GM12864 (cell line): ENCODE measurements at regions not wholly inside any gene's neighbourhood (a gene's known extent, or its start where the extent isn't known, plus 50 kb on each side); places are given as distances from the start of the nearest gene placed in this dataset.

Experiments used
- DNase-seq: peaks from one replicate; pipeline ENCODE4 v3.0.0-alpha.2; 2011; ENCODE audit warnings: low read depth
- H3K4me3 ChIP-seq: 2 replicates; pipeline ENCODE4 v1.5.1; 2011; ENCODE audit warnings: mild to moderate bottlenecking, low read depth, low read length, control low read depth
- TF ChIP-seq, protein P1 (sequence below): IDR thresholded peaks from 2 replicates; pipeline ENCODE4 v1.5.1; 2011; ENCODE audit warnings: low read depth, mild to moderate bottlenecking, moderate library complexity, low read length, control low read depth, inconsistent platforms; ENCODE audit errors: missing control alignments

DNA sequence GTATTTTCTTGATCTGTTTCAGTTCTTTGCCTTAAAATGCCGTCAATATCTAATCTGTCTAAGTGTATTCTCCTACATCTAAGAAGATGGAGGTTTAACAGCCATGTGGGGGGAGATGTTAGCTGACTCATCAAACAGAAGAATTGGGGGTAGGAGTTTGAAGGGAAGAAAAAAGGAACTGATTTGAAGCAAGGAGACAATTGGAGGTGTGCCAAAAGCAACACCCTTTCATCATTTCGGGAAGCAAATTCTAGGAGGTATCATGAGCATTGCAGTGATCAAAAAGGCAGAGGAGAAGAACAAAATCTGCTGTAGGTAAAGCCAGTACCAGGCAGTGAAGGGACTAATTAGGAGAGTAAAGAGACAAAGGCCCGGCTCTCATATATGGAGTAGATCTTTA, 337.3 kb upstream of the TBC1D5 start:
- DNase-seq = no peak
- TF ChIP-seq, protein P1, sequence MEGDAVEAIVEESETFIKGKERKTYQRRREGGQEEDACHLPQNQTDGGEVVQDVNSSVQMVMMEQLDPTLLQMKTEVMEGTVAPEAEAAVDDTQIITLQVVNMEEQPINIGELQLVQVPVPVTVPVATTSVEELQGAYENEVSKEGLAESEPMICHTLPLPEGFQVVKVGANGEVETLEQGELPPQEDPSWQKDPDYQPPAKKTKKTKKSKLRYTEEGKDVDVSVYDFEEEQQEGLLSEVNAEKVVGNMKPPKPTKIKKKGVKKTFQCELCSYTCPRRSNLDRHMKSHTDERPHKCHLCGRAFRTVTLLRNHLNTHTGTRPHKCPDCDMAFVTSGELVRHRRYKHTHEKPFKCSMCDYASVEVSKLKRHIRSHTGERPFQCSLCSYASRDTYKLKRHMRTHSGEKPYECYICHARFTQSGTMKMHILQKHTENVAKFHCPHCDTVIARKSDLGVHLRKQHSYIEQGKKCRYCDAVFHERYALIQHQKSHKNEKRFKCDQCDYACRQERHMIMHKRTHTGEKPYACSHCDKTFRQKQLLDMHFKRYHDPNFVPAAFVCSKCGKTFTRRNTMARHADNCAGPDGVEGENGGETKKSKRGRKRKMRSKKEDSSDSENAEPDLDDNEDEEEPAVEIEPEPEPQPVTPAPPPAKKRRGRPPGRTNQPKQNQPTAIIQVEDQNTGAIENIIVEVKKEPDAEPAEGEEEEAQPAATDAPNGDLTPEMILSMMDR = no peak

DNA sequence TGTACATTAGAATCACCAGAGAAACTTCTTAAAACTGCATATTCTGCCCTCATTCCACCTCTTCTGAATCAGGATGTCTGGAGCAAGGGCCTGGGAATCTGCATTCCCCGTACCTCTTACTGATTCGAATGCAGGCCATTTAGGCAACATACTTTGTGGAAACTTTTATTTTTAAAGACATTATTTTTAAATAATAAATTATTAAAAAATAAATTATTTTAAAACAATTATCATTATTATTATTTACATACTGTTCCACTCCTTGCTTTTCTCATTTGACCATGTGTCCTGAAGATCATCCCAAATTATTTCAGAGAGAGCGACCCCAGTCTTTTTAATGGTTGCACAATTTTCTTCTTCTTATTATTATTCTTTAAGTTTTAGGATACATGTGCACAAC, 336.6 kb upstream of the TBC1D5 start:
- H3K4me3 ChIP-seq = no peak overlapping the region
- TF ChIP-seq, protein P1 = no peak
- DNase-seq = no peak

More for the DNA sequence above, 337.3 kb upstream of the TBC1D5 start:
- no peak overlapping the region for H3K4me3 ChIP-seq

DNA sequence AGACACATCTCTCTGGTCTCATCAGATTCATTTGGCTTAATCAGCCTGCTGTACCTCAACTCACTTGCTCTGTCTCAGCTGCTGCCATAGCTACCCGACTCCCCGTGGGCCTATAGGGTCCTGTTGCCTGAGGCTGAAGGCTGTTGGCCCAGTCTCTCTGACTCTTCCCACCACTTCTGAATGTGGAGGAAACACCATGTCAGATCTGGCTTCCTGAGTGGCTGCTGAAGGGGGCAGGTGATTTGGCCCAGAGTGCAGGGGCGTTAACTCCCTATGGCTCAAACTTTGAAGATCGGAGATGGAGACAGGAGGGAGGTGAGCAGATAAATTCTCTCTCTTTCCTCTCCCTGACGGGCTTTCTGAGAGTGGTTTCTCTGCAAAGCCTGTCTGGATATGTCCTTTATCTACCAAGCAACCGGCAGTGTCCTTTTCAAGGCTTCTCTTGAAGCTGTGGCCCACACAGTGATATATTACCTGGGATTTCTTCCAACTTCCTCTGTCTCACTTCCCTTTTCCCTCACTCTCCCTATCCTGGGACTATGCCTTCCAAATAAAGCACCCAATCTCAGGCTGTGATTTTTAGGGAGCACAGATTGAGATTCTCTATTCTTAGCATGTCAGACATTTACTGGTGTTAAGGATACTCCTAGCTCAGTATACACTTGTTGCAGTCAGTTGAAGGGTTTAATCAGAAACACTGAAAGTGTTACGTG, 334.9 kb upstream of the TBC1D5 start:
- no peak overlapping the region for H3K4me3 ChIP-seq
- DNase-seq = no peak
- TF ChIP-seq, protein P1 = no peak

DNA sequence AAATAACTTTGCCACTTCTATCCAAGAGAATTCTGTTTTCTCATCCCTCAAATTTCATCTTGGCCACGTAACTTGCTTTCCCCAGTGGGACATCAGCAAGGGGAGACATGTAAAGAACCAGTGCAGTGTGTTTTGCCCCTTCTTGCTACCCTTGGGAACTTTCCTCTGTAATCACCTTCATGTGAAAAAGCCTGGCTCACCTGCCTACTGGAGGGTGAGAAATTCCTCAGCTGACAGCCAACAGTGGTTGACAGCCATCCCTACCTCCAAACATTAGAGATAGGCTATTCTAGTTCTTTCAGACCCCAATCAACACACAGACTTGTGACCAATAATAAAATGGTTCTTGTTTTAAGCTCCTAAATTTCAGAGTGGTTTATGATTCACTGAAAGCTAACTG, 333.9 kb upstream of the TBC1D5 start:
- DNase-seq = no peak
- no peak overlapping the region for H3K4me3 ChIP-seq
- TF ChIP-seq, protein P1 = no peak

DNA sequence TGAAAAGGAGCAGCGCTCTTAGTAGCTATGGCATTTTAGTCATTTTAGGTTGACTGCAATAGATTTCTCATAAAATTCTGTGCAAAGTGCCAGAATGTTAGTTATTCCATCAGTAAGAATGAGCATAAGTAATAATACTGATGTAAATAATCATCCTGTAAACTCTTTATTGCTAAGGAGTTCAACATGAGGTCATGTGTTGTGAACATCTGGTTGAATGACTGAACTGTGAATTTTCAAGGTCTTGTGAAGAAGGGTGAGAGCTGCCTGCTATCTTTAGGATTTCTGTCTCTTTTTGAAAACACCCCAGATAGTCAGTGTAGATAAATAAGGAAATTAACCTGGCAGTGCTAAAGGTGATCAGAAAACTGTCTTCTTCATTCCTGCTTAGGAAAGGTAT, 333.4 kb upstream of the TBC1D5 start:
- DNase-seq = no peak
- H3K4me3 ChIP-seq = no peak overlapping the region
- TF ChIP-seq, protein P1 = no peak

DNA sequence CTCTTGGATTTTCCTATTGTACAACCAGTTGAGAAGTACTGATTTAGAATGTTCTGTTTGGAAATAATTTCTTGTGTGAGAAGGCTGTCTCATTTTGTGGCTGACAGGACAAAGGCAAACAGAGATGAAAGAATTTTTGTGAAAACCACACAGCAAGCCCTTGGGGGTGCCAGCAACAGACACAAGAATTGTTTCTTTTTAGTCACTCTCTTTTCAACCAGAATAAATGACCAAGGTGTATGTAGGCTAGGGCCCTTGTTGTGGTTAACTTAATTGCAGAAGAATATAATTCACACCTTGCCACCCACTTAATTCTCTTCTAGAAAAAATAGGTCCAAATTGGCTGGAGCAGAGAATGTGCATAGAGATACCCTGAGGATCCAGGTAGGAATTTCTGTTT, 329.4 kb upstream of the TBC1D5 start:
- DNase-seq = no peak
- TF ChIP-seq, protein P1 = no peak
- no peak overlapping the region for H3K4me3 ChIP-seq

DNA sequence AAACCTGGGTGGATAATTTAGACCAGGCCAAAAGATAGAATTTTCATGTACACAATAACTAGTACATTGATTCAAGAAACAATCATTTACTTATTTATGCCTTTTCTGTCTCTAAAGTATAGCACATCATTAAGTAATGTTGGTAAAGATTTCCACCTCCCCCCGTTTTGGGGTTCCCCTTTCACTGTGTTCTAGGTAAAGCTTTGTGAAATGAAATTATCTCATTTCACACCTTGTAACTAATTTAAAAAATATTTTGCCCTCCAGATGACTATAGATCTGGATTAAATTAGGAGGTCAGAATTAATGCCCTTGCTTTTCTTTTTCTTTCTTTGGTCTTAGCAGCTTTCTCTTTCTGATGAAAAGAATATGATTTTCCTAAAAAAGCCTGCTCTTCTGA, 328.5 kb upstream of the TBC1D5 start:
- DNase-seq = no peak
- TF ChIP-seq, protein P1 = no peak
- no peak overlapping the region for H3K4me3 ChIP-seq
